Breast epithelium (tissue), 3 donors: ENCODE measurements at regions not wholly inside any gene's neighbourhood (a gene's known extent, or its start where the extent isn't known, plus 50 kb on each side); places are given as distances from the start of the nearest gene placed in this dataset.

Source experiments
- POLR2A ChIP-seq: fragments of 450-650 bp; IDR thresholded peaks from one replicate; pipeline ENCODE4 v1.6.1; 2016; ENCODE audit warnings: antibody characterized with exemption, mild to moderate bottlenecking, moderate library complexity
- POLR2AphosphoS5 ChIP-seq, 3 donors: sonication (generic); formaldehyde crosslinking; IDR thresholded peaks; one replicate each; pipeline ENCODE4 v1.6.1; 2017; ENCODE audit warnings: antibody characterized with exemption in 3 of 3
- TF ChIP-seq, protein P1 (sequence below), 3 donors: fragments of 450-650 bp; IDR thresholded peaks; one replicate each; pipeline ENCODE4 v1.5.1; 2016 to 2017; ENCODE audit warnings: antibody characterized with exemption in 3 of 3, mild to moderate bottlenecking in 3 of 3, moderate library complexity in 3 of 3

DNA sequence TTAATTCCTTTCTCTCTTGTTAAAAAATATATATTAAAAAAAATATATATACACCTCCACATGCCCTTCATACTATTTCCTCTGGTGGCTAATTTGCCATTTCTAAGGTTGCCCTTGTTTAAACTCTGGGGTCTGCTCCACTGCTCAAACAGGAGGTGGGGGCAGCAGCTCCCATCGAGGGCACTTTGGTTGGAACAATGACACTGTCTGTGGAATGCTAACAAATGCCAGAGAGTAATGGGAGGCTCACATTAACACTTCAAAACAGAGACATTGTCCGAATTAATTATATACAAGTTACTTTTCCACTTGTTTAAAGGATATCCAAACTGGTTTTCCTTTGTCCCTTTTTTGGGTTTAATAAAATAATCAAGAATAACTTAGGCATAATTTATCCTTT is 58.8 kb upstream of the CD302 start:
- TF ChIP-seq, protein P1, sequence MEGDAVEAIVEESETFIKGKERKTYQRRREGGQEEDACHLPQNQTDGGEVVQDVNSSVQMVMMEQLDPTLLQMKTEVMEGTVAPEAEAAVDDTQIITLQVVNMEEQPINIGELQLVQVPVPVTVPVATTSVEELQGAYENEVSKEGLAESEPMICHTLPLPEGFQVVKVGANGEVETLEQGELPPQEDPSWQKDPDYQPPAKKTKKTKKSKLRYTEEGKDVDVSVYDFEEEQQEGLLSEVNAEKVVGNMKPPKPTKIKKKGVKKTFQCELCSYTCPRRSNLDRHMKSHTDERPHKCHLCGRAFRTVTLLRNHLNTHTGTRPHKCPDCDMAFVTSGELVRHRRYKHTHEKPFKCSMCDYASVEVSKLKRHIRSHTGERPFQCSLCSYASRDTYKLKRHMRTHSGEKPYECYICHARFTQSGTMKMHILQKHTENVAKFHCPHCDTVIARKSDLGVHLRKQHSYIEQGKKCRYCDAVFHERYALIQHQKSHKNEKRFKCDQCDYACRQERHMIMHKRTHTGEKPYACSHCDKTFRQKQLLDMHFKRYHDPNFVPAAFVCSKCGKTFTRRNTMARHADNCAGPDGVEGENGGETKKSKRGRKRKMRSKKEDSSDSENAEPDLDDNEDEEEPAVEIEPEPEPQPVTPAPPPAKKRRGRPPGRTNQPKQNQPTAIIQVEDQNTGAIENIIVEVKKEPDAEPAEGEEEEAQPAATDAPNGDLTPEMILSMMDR (IDR thresholded peaks at IDR 0.05): no peak
- TF ChIP-seq POLR2A (no peak), POLR2AphosphoS5 (IDR thresholded peaks at IDR 0.05) (no peak)
